HepG2 (cell line): ENCODE measurements at regions not wholly inside any gene's neighbourhood (a gene's known extent, or its start where the extent isn't known, plus 50 kb on each side); places are given as distances from the start of the nearest gene placed in this dataset.
"Not testable (repeated sequence)": the region's sequence is repeated elsewhere in the genome, so short reads cannot be mapped to it uniquely, and the experiment has no call there.

ENCODE experiments used
- ATAC-seq: fragments of 200-7000 bp; cut with Tn5 transposase; 3 replicates; pipeline ENCODE4 v1.9.1; 2020; ENCODE audit warnings: mild to moderate bottlenecking, moderate library complexity
- BruUV-seq: library from RNA; stranded (reverse); fragments of 400-500 nt; replicated peaks from 2 replicates; lab custom pipeline; 2021; lab: Mats Ljungman, UMichigan
- CTCF ChIA-PET: fragments of 300-600 bp; formaldehyde crosslinking; extraction: SDS; loops from one replicate; lab custom pipeline; 2021; ENCODE audit warnings: low total read pairs, inconsistent platforms, low intra/inter-chr PET ratio; lab: Yijun Ruan, JAX
- POLR2A ChIA-PET: fragments of 350-600 bp; sonication (Branson Sonifier 250); formaldehyde crosslinking; loops from one replicate; lab custom pipeline; 2020; ENCODE audit warnings: antibody characterized with exemption, inconsistent platforms; lab: Yijun Ruan, JAX
- DNase-seq: peaks from one replicate; pipeline ENCODE4 v3.0.0-alpha.2; 2015; ENCODE audit warnings: low spot score
- FAIRE-seq: peaks from 3 replicates; lab custom pipeline; 2011; peaks lifted over from hg19 to GRCh38; lab: Jason Lieb, UNC
- H2AFZ ChIP-seq: one replicate; pipeline ENCODE4 v1.6.1; 2011; ENCODE audit warnings: low read length, inconsistent platforms
- H3K27ac ChIP-seq: fragments of 300-600 bp; 3 replicates; pipeline ENCODE4 v1.8.0; 2011; ENCODE audit warnings: mixed run types, mild to moderate bottlenecking, mixed read lengths, low read length, inconsistent platforms; ENCODE audit not compliant: insufficient read depth; ENCODE audit errors: extremely low read length
- H3K27me3 ChIP-seq, 2 experiments: fragments of 200-600 bp in 1 of 2; 2 replicates in 1 of 2; 3 replicates in 1 of 2; pipeline versions ENCODE4 v1.6.0 to v1.8.0; 2011; ENCODE audit warnings: low read length in 2 of 2, mild to moderate bottlenecking in 2 of 2, moderate library complexity in 2 of 2, inconsistent platforms in 1 of 2; ENCODE audit not compliant: insufficient read depth in 2 of 2, control insufficient read depth in 1 of 2
- H3K36me3 ChIP-seq, 2 experiments: fragments of 200-600 bp in 1 of 2; replicated peaks in 1 of 2; 2 replicates in 1 of 2; 3 replicates in 1 of 2; pipeline versions ENCODE4 v1.5.1 to v1.8.0; 2011; ENCODE audit warnings: low read length in 2 of 2, inconsistent platforms in 1 of 2; ENCODE audit not compliant: insufficient read depth in 2 of 2, control insufficient read depth in 1 of 2
- H3K4me1 ChIP-seq: 2 replicates; pipeline ENCODE4 v1.5.1; 2012; ENCODE audit warnings: low read length, inconsistent platforms; ENCODE audit not compliant: insufficient read depth
- H3K4me2 ChIP-seq: 2 replicates; pipeline ENCODE4 v1.6.0; 2011; ENCODE audit warnings: low read depth, low read length, inconsistent platforms
- H3K4me3 ChIP-seq, 3 experiments: fragments of 200-600 bp in 1 of 3; sonication (generic), shearing (Covaris generic) in 1 of 3; replicated peaks in 1 of 3; 2 replicates each; pipeline ENCODE4 v1.5.1; 2011 to 2016; ENCODE audit warnings: low read length in 3 of 3, inconsistent platforms in 2 of 3, low read depth in 2 of 3, mild to moderate bottlenecking in 2 of 3, control low read depth in 1 of 3, mixed read lengths in 1 of 3; ENCODE audit not compliant: insufficient read depth in 1 of 3
- H3K79me2 ChIP-seq: one replicate; pipeline ENCODE4 v1.6.1; 2011; ENCODE audit warnings: low read length, inconsistent platforms; ENCODE audit not compliant: insufficient read depth
- H3K9ac ChIP-seq: 2 replicates; pipeline ENCODE4 v1.6.0; 2011; ENCODE audit warnings: mild to moderate bottlenecking, low read depth, low read length, inconsistent platforms; ENCODE audit not compliant: insufficient read depth
- H3K9me3 ChIP-seq: 2 replicates; pipeline ENCODE4 v1.5.1; 2012; ENCODE audit warnings: mild to moderate bottlenecking, low read length
- H4K20me1 ChIP-seq: 2 replicates; pipeline ENCODE4 v1.6.0; 2011; ENCODE audit warnings: inconsistent platforms, mild to moderate bottlenecking, low read length, moderate library complexity; ENCODE audit not compliant: insufficient read depth
- HDAC6 ChIP-seq: fragments of 200-600 bp; sonication (generic); IDR thresholded peaks from 2 replicates; pipeline ENCODE4 v1.7.0; 2017; ENCODE audit warnings: mild to moderate bottlenecking, antibody characterized with exemption, low read length, low read depth
- PRDM4 ChIP-seq: sonication (generic); formaldehyde crosslinking; IDR thresholded peaks from 2 replicates; pipeline ENCODE4 v1.9.0; 2021; ENCODE audit warnings: missing genetic modification reagents, borderline replicate concordance
- THAP7 ChIP-seq: sonication (generic); formaldehyde crosslinking; IDR thresholded peaks from 2 replicates; pipeline ENCODE4 v1.8.1; 2023; ENCODE audit warnings: mild to moderate bottlenecking, missing genetic modification reagents
- ZFP90 ChIP-seq: sonication (generic); formaldehyde crosslinking; IDR thresholded peaks from 2 replicates; pipeline ENCODE4 v1.8.0; 2022; ENCODE audit warnings: missing genetic modification reagents, mild to moderate bottlenecking, inconsistent platforms, borderline replicate concordance
- ZNF180 ChIP-seq: sonication (generic); formaldehyde crosslinking; IDR thresholded peaks from 2 replicates; pipeline ENCODE4 v1.4.0; 2020; ENCODE audit warnings: low read depth, missing genetic modification reagents, borderline replicate concordance
- ZNF670 ChIP-seq: sonication (generic); formaldehyde crosslinking; IDR thresholded peaks from 2 replicates; pipeline ENCODE4 v1.8.0; 2022; ENCODE audit warnings: mild to moderate bottlenecking, missing genetic modification reagents, borderline replicate concordance
- WGBS: methylation state at CpG from one replicate; pipeline ENCODE4 v1.1.6; 2017; ENCODE audit warnings: low lambda C conversion rate; 5-methylcytosine and 5-hydroxymethylcytosine counted together
- in situ Hi-C: cut with HindIII; loops from 2 replicates; pipeline ENCODE4 v1.10.0; 2017; ENCODE audit warnings: low pct_unique_long_range_greater_than_20kb; ENCODE audit not compliant: extremely low pct_ligation_motif_present
- intact Hi-C: fragments of 100-400 bp; cut with micrococcal nuclease; formaldehyde crosslinking; loops from one replicate; pipeline ENCODE4 v1.10.0; 2022; ENCODE audit not compliant: unreplicated experiment

- no peak for FAIRE-seq
- CTCF ChIA-PET: no interaction called here
Observed at GRCh38 chr7:146053492-146053891, 63.1 kb upstream of the CNTNAP2 start.

GRCh38 chr7:146043310-146043709, 73.3 kb upstream of the CNTNAP2 start:
- intact Hi-C loops, BruUV-seq, H4K20me1 ChIP-seq, H3K4me3 ChIP-seq, ATAC-seq, CTCF ChIA-PET, H2AFZ ChIP-seq, H3K4me1 ChIP-seq, in situ Hi-C loops, H3K4me2 ChIP-seq, H3K27me3 ChIP-seq, POLR2A ChIA-PET, DNase-seq, H3K36me3 ChIP-seq, FAIRE-seq, H3K79me2 ChIP-seq, H3K27ac ChIP-seq, H3K9ac ChIP-seq: not testable (repeated sequence)
- H3K9me3 ChIP-seq: peaks cover 22% of the 10 kb centered on the region
- WGBS: 29% methylated on average over 5 of the region's 14 CpGs

More at GRCh38 chr7:146053492-146053891, 63.1 kb upstream of the CNTNAP2 start:
- no peak for ATAC-seq
- H3K27ac ChIP-seq: no peak overlapping the region
- POLR2A ChIA-PET: no interaction called here
- peaks cover 76% of the 10 kb centered on the region for H3K9me3 ChIP-seq
- no peak overlapping the region for H3K4me2 ChIP-seq
- H3K36me3 ChIP-seq: no peaks in the 10 kb centered on the region
- no TSS peak for BruUV-seq
- no peaks in the 10 kb centered on the region for H3K79me2 ChIP-seq
- in situ Hi-C loops (no loop called here), intact Hi-C loops (no loop called here)
- no peaks in the 10 kb centered on the region for H4K20me1 ChIP-seq
- no peak for DNase-seq
- H2AFZ ChIP-seq: no peak overlapping the region
- no peak overlapping the region for H3K9ac ChIP-seq
- 3% methylated on average over 4 of the region's 4 CpGs for WGBS
- no peaks in the 10 kb centered on the region for H3K27me3 ChIP-seq
- H3K4me1 ChIP-seq: no peaks in the 10 kb centered on the region
- no peak overlapping the region for H3K4me3 ChIP-seq
- TF ChIP-seq ZFP90 (CRISPR knock-in tag): no peak
- no peak for TF ChIP-seq HDAC6
- no peak for TF ChIP-seq ZNF180
- no peak for TF ChIP-seq THAP7 (CRISPR knock-in tag)
- no peak for TF ChIP-seq PRDM4 (CRISPR knock-in tag)
- no peak for TF ChIP-seq ZNF670 (CRISPR knock-in tag)
